ENCODE measurements at regions not wholly inside any gene's neighbourhood (a gene's known extent, or its start where the extent isn't known, plus 50 kb on each side); places are given as distances from the start of the nearest gene placed in this dataset.

DNA sequence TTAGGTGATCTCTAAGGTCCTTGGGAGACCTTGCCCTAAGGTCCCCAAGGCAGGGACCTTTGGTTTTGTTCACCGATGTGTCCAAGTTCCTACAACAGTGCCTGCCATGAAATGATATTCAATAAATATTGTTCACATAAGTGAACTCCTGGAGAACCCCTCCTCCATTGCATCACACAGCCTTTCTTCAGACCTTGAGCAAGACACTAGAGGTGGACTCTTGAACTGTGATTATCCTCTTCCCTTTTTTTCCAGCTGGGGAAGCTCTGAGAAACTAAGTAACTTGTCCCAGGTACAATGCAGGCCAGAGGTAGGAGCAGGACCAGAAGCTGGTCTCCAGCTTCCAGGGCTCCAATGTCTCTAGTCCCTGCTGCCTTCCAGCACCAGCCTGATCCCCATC, 76.6 kb upstream of the LMO1 start:
- dilution Hi-C loops (cut with MboI; ENCODE audit: extremely low pct_ligation_motif_present, low sequenced_read_pairs), result no loop called here
- FAIRE-seq, result no peak

DNA sequence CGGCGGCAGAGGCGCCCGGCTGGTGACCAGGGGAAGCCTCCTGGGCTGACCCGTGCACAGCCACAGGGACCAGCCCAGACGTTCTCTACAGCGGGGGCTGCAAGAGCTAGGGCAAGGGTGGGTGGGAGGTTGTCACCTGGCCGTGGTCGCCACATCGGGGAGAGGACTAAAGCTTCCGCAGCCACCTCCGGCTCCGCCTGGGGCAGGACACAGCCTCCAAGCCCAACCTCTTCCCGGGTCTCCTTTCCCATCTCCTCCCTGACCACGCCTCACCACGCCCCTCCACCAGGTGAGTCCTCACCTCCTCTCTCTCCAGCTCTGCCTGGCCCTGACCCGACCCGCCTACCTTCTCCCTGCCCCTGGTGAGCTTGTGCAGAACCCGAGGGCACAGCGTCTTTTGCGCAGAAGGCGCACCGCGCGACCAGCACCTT, 75.9 kb upstream of the LMO1 start:
- H3K4me1 ChIP-seq (ENCODE audit: control insufficient read depth, extremely low read depth, insufficient read depth, low read length), result peaks cover 26% of the 10 kb centered on the region
- dilution Hi-C loops (cut with MboI; ENCODE audit: extremely low pct_ligation_motif_present, low sequenced_read_pairs), result no loop called here

More for the DNA sequence above, 76.6 kb upstream of the LMO1 start:
- Histone ChIP-seq H3K27me3 (ENCODE audit: control insufficient read depth, extremely low read depth, insufficient read depth, low read length) (peaks cover 6% of the 10 kb centered on the region), H3K9ac (ENCODE audit: control insufficient read depth, extremely low read depth, insufficient read depth, low read length) (no peak overlapping the region), H3K4me1 (ENCODE audit: control insufficient read depth, extremely low read depth, insufficient read depth, low read length) (peaks cover 25% of the 10 kb centered on the region), H4K20me1 (ENCODE audit: control insufficient read depth, extremely low read depth, insufficient read depth, low read length) (no peaks in the 10 kb centered on the region), H3K4me3 (ENCODE audit: control insufficient read depth in 2 of 3, extremely low read depth in 1 of 3, insufficient read depth in 2 of 3, low read depth in 1 of 3, low read length in 3 of 3) (no peak overlapping the region), H3K79me2 (ENCODE audit: control insufficient read depth, insufficient read depth, low read length) (no peaks in the 10 kb centered on the region), H3K27ac (ENCODE audit: control insufficient read depth, insufficient read depth, low read length) (no peak overlapping the region), H3K36me3 (ENCODE audit: control insufficient read depth in 2 of 2, extremely low read depth in 1 of 2, insufficient read depth in 2 of 2, low read length in 2 of 2) (no peaks in the 10 kb centered on the region), H2AFZ (ENCODE audit: control insufficient read depth, low read length) (no peak overlapping the region), H3K9me1 (ENCODE audit: control insufficient read depth, extremely low read depth, insufficient read depth, low read length) (peaks cover 2% of the 10 kb centered on the region), H3K9me3 (ENCODE audit: control insufficient read depth, low read depth, low read length) (no peaks in the 10 kb centered on the region), H3K4me2 (ENCODE audit: control insufficient read depth, extremely low read depth, insufficient read depth, low read depth, low read length) (no peak overlapping the region)
- TF ChIP-seq EZH2 (IDR thresholded peaks at IDR 0.05; ENCODE audit: low read length), result no peak
- TF ChIP-seq CTCF (optimal IDR thresholded peaks at IDR 0.05 in 1 of 3, IDR thresholded peaks at IDR 0.05 in 1 of 3, conservative IDR thresholded peaks at IDR 0.05 in 1 of 3; ENCODE audit: extremely low read depth in 1 of 3, insufficient read depth in 2 of 3, low read length in 3 of 3), result no peak
- DNase-seq (ENCODE audit: low read depth, low spot score), result no peak

More for the DNA sequence above, 75.9 kb upstream of the LMO1 start:
- peaks cover 6% of the 10 kb centered on the region for H3K27me3 ChIP-seq (ENCODE audit: control insufficient read depth, extremely low read depth, insufficient read depth, low read length)
- H4K20me1 ChIP-seq (ENCODE audit: control insufficient read depth, extremely low read depth, insufficient read depth, low read length), result no peaks in the 10 kb centered on the region
- TF ChIP-seq EZH2 (IDR thresholded peaks at IDR 0.05; ENCODE audit: low read length) (no peak), CTCF (optimal IDR thresholded peaks at IDR 0.05 in 1 of 3, IDR thresholded peaks at IDR 0.05 in 1 of 3, conservative IDR thresholded peaks at IDR 0.05 in 1 of 3; ENCODE audit: extremely low read depth in 1 of 3, insufficient read depth in 2 of 3, low read length in 3 of 3) (no peak)
- H2AFZ ChIP-seq (ENCODE audit: control insufficient read depth, low read length), result no peak overlapping the region
- no peak overlapping the region for H3K4me2 ChIP-seq (ENCODE audit: control insufficient read depth, extremely low read depth, insufficient read depth, low read depth, low read length)
- no peaks in the 10 kb centered on the region for H3K79me2 ChIP-seq (ENCODE audit: control insufficient read depth, insufficient read depth, low read length)
- DNase-seq (ENCODE audit: low read depth, low spot score) (no peak), FAIRE-seq (no peak)
- no peak overlapping the region for H3K27ac ChIP-seq (ENCODE audit: control insufficient read depth, insufficient read depth, low read length)
- no peaks in the 10 kb centered on the region for H3K36me3 ChIP-seq (ENCODE audit: control insufficient read depth in 2 of 2, extremely low read depth in 1 of 2, insufficient read depth in 2 of 2, low read length in 2 of 2)
- H3K4me3 ChIP-seq (ENCODE audit: control insufficient read depth in 2 of 3, extremely low read depth in 1 of 3, insufficient read depth in 2 of 3, low read depth in 1 of 3, low read length in 3 of 3), result no peak overlapping the region
- no peak overlapping the region for H3K9ac ChIP-seq (ENCODE audit: control insufficient read depth, extremely low read depth, insufficient read depth, low read length)
- H3K9me3 ChIP-seq (ENCODE audit: control insufficient read depth, low read depth, low read length), result no peaks in the 10 kb centered on the region
- H3K9me1 ChIP-seq (ENCODE audit: control insufficient read depth, extremely low read depth, insufficient read depth, low read length), result peaks cover 2% of the 10 kb centered on the region

Measured in keratinocyte (primary cell).